Endothelial cell of hepatic sinusoid (primary cell): ENCODE measurements at regions not wholly inside any gene's neighbourhood (a gene's known extent, or its start where the extent isn't known, plus 50 kb on each side); places are given as distances from the start of the nearest gene placed in this dataset.

ENCODE experiments used
- in situ Hi-C: cut with HindIII; loops from 2 replicates; pipeline ENCODE4 v1.10.0; 2017; ENCODE audit warnings: low sequenced_read_pairs

GRCh38 chr16:60605176-60605575, 1431.1 kb downstream of the CDH8 start:
- in situ Hi-C loops = no loop called here

- in situ Hi-C loops = no loop called here
Observed at GRCh38 chr16:60586493-60586892, 1449.7 kb downstream of the CDH8 start.

GRCh38 chr16:60582528-60582927, 1453.7 kb downstream of the CDH8 start:
- in situ Hi-C loops = no loop called here

DNA sequence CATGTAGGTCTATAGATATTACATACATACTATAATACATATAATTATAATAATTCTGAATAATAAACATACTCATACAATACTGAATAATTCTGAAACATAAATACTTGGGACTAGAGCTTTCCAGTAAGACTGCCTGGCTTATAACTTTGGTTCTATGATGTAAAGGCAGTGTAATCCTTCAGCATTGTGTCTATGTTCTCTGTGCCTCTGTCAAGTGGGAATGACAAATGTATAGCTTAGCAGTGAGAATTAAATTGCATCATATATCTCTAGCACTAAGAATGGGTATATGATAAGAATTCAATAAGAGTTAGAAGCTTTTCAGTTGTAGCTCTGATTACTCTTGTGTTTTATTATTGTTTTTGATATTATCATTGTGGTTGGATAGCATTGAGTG, 1469.3 kb downstream of the CDH8 start:
- in situ Hi-C loops = loop anchor here (10.0 kb wide), 1 partner anchor 112 kb away; no protein-coding TSS in a partner anchor

- in situ Hi-C loops = loop anchor here (10.0 kb wide), 1 partner anchor 110 kb away; no protein-coding TSS in a partner anchor
Observed at GRCh38 chr16:60564588-60564987, 1471.7 kb downstream of the CDH8 start.

GRCh38 chr16:60563166-60563565, 1473.1 kb downstream of the CDH8 start:
- in situ Hi-C loops = loop anchor here (10.0 kb wide), 1 partner anchor 108 kb away; no protein-coding TSS in a partner anchor

DNA sequence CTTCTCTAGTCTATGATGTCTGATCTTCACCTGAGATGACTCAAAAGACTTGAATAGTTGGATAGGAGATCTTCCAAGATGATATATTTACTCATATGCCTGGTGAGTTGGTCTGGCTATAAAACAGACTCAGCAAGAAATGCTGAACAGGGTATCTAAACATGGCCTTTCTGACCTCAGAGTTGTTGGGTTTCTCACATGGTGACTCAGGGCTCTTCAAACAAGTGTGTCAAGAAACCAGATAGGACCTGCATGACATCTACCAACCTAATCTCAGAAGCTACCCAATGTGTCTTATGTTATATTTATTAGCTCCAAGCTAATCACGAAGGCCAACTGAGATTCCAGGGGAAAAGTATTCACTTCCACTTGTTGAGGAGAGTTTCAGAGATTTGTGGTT, 1477.3 kb downstream of the CDH8 start:
- in situ Hi-C loops = no loop called here

- in situ Hi-C loops = no loop called here
Observed at GRCh38 chr16:60553090-60553757, 1483.0 kb downstream of the CDH8 start.

- in situ Hi-C loops = loop anchor here (10.0 kb wide), 1 partner anchor 67 kb away; no protein-coding TSS in a partner anchor
Observed at GRCh38 chr16:60541535-60541934, 1494.7 kb downstream of the CDH8 start.

- in situ Hi-C loops = no loop called here
Observed at GRCh38 chr16:60510941-60511340, 1525.3 kb downstream of the CDH8 start.

- in situ Hi-C loops = no loop called here
Observed at GRCh38 chr16:60510208-60510607, 1526.0 kb downstream of the CDH8 start.

- in situ Hi-C loops = no loop called here
Observed at GRCh38 chr16:60491273-60491672, 1545.0 kb downstream of the CDH8 start.

DNA sequence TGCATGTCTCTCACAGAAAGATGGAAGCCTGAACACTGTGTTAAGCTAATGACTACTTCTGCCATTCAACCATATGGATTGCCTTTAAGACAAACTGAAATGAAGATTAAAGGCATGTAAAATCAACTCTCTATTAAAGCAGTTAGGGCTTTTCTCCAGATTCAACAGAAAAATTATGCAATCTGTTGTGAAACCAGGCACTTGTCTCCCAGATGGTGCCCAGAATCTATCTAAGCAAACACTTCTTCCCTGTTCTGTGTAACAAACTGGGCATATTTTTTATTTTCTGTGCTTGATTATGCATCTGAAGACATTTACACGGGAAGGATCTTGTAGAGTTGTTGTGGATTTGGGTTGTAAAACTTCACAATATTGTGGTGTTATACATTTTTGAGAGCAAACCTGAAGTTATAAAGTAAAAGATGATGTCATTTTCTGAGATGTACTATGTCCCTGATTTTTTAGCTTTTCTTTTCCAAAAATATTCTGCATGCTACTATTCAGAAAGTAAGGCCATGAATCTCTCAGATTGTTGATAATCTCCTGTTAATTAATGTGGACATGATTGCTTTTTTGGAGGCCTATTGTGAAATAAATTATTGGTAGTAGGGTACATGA, 1550.3 kb downstream of the CDH8 start:
- in situ Hi-C loops = no loop called here

- in situ Hi-C loops = no loop called here
Observed at GRCh38 chr16:60484901-60485300, 1551.3 kb downstream of the CDH8 start.

- in situ Hi-C loops = no loop called here
Observed at GRCh38 chr16:60481591-60481990, 1554.6 kb downstream of the CDH8 start.

DNA sequence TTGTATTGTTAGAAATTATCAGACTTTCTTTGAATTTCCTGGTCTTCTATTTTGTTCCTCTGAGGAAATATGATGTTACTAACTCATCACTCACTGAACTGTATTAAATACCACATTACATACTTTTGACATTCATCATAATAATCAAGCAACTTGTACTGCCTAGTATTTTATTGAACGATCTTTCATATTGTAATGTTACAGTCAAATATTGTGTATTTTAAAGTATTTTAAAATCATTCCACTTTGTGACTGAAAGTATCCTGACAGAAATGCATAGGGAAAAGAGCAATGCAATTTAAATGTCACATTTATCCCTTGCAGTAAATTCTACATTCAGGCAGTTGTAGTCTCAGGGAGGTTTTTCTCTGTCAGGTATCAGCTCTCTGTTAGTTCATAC, 1557.4 kb downstream of the CDH8 start:
- in situ Hi-C loops = loop anchor here (10.0 kb wide), 1 partner anchor 66 kb away; no protein-coding TSS in a partner anchor

GRCh38 chr16:60463986-60464385, 1572.3 kb downstream of the CDH8 start:
- in situ Hi-C loops = no loop called here

- in situ Hi-C loops = loop anchor here (10.0 kb wide), 1 partner anchor 105 kb away; no protein-coding TSS in a partner anchor
Observed at GRCh38 chr16:60459463-60459862, 1576.8 kb downstream of the CDH8 start.

GRCh38 chr16:60458255-60458654, 1578.0 kb downstream of the CDH8 start:
- in situ Hi-C loops = loop anchor here (10.0 kb wide), 1 partner anchor 107 kb away; no protein-coding TSS in a partner anchor

GRCh38 chr16:60452646-60453045, 1583.6 kb downstream of the CDH8 start:
- in situ Hi-C loops = loop anchor here (10.0 kb wide), 1 partner anchor 112 kb away; no protein-coding TSS in a partner anchor

GRCh38 chr16:60438894-60439293, 1597.3 kb downstream of the CDH8 start:
- in situ Hi-C loops = no loop called here

GRCh38 chr16:60432472-60432871, 1603.8 kb downstream of the CDH8 start:
- in situ Hi-C loops = no loop called here
